ENCODE measurements at regions not wholly inside any gene's neighbourhood (a gene's known extent, or its start where the extent isn't known, plus 50 kb on each side); places are given as distances from the start of the nearest gene placed in this dataset.

DNA sequence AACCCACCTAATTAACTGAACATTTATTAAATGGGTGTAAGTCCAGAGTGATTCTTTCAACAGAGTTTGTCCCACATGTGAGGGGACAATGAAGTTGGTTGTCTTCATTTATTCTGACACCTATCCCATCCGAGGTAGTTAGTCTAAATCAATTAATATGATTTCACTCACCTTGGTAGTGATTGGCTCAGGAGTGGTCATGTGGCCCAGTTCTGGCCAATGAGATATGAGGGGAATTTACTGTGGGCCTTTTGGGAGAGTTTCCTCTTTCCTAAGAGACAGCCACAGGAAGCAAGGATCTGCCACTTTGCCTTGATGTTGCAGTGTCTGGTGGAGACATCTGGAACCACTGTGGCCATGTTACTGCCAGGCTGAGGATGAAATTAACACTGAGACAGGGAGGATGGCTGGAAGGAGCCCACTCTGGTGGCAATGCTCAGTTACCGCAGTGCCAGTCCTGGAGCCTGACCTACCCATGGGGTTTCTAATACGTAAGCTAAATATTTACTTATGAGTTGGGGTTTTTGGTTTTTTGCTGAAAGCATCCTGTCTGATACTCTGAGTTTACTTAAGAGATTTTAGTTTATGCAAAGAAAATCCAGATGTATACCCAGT, 118.6 kb downstream of the FGF18 start:
- DNase-seq (no peak), ATAC-seq (no peak)
- intact Hi-C loops (cut with DNase I), result no loop called here
- Histone ChIP-seq H3K36me3 (ENCODE audit: insufficient read depth in 1 of 2, low read depth in 1 of 2) (no peaks in the 10 kb centered on the region), H3K27ac (no peak overlapping the region), H3K27me3 (ENCODE audit: insufficient read depth in 3 of 3, low read length in 2 of 3) (no peaks in the 10 kb centered on the region), H3K4me3 (no peak overlapping the region), H3K4me1 (peaks cover 12% of the 10 kb centered on the region), H3K9me3 (no peaks in the 10 kb centered on the region)
- WGBS, 3 donors, result 63 to 90% (median 82%) methylated on average over 3 of the region's 3 CpGs
- TF ChIP-seq, protein P1, sequence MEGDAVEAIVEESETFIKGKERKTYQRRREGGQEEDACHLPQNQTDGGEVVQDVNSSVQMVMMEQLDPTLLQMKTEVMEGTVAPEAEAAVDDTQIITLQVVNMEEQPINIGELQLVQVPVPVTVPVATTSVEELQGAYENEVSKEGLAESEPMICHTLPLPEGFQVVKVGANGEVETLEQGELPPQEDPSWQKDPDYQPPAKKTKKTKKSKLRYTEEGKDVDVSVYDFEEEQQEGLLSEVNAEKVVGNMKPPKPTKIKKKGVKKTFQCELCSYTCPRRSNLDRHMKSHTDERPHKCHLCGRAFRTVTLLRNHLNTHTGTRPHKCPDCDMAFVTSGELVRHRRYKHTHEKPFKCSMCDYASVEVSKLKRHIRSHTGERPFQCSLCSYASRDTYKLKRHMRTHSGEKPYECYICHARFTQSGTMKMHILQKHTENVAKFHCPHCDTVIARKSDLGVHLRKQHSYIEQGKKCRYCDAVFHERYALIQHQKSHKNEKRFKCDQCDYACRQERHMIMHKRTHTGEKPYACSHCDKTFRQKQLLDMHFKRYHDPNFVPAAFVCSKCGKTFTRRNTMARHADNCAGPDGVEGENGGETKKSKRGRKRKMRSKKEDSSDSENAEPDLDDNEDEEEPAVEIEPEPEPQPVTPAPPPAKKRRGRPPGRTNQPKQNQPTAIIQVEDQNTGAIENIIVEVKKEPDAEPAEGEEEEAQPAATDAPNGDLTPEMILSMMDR (IDR thresholded peaks at IDR 0.05), result no peak

DNA sequence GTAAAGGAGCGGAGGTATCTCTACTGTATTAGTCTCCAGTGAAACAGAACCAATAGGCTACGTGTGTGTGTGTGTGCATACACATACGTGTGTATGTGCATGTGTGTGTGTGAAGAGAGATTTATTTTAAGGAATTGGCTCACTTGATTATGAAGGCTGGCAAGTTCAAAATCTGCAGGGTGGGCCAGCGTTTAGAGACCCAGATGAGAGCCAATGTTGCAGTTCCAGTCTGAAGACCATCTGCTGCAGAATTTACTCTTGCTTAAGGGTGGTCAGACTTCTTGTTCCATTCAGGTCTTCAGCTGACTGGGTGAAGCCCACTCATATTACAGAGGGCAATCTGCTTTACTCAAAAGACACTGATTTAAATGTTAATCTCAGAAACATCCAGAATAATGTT, 119.2 kb downstream of the FGF18 start:
- TF ChIP-seq, protein P1 (IDR thresholded peaks at IDR 0.05), result no peak
- DNase-seq (no peak), ATAC-seq (no peak)
- Histone ChIP-seq H3K9me3 (no peaks in the 10 kb centered on the region), H3K4me1 (peaks cover 13% of the 10 kb centered on the region), H3K27ac (no peak overlapping the region), H3K4me3 (no peak overlapping the region), H3K27me3 (ENCODE audit: insufficient read depth in 3 of 3, low read length in 2 of 3) (no peaks in the 10 kb centered on the region), H3K36me3 (ENCODE audit: insufficient read depth in 1 of 2, low read depth in 1 of 2) (no peaks in the 10 kb centered on the region)
- intact Hi-C loops (cut with DNase I), result no loop called here
- WGBS, 3 donors, result 75 to 89% (median 85%) methylated on average over 4 of the region's 4 CpGs

DNA sequence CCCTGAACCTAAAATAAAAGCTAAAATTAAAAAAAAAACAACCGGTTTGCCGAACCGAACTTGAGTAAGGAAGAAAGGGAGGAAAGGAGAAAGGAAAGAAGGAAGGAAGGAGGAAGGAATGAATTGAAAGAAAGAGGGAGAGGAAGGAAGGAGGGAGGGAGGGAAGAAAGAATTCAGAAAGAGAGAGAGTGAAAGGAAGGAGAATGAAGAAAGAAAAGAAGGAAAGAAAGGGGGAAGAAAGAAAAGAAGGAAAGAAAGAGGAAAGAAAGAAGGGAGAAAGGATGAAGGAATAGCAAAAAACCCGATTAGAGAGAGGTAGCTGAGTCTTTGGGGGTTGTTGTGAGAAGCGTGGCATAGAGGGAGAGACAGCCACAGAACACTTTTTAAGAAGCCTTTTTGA, 121.4 kb downstream of the FGF18 start:
- Histone ChIP-seq H3K4me1 (peaks cover 6% of the 10 kb centered on the region), H3K4me3 (no peak overlapping the region), H3K9me3 (no peaks in the 10 kb centered on the region), H3K36me3 (ENCODE audit: insufficient read depth in 1 of 2, low read depth in 1 of 2) (no peaks in the 10 kb centered on the region), H3K27ac (no peak overlapping the region), H3K27me3 (ENCODE audit: insufficient read depth in 3 of 3, low read length in 2 of 3) (no peaks in the 10 kb centered on the region)
- intact Hi-C loops (cut with DNase I), result no loop called here
- ATAC-seq, result no peak
- no peak for DNase-seq
- WGBS, 3 donors, result 82 to 88% (median 87%) methylated on average over 5 of the region's 5 CpGs
- TF ChIP-seq, protein P1 (IDR thresholded peaks at IDR 0.05), result no peak

DNA sequence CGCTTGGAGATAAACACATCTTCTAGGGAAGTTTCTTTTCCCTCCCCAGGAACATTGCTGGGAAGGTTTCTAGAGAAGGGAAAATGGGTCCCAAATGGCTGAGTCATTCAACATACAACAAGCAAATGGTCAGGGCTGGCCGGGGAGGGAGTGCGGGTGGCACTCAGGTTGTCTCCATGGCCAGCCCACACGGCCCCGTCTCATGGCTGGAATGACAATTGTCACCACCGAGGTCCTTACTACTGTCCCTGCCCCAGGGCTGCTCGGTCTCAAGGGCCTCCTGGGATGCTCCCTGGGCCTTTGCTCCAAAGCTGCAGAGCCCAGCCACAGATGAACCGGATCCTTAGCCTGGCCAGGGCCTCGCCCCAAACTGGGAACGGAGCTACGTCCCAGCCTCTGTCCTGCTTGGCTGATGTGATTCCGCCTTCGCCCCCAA, 121.9 kb downstream of the FGF18 start:
- no peaks in the 10 kb centered on the region for H3K36me3 ChIP-seq (ENCODE audit: insufficient read depth in 1 of 2, low read depth in 1 of 2)
- H3K27ac ChIP-seq, result peak overlapping the region; percentile 16
- H3K27me3 ChIP-seq (ENCODE audit: insufficient read depth in 3 of 3, low read length in 2 of 3), result no peaks in the 10 kb centered on the region
- 78 to 90% (median 81%) methylated on average over 13 of the region's 13 CpGs for WGBS, 3 donors
- ATAC-seq (peak in 2 of 4 donors; percentile 22 to 42), DNase-seq (peak; percentile 39 to 57)
- TF ChIP-seq, protein P1 (IDR thresholded peaks at IDR 0.05), result no peak
- H3K4me1 ChIP-seq, result peaks cover 6% of the 10 kb centered on the region
- intact Hi-C loops (cut with DNase I), result no loop called here
- H3K9me3 ChIP-seq, result no peaks in the 10 kb centered on the region
- no peak overlapping the region for H3K4me3 ChIP-seq
